Tibial artery (tissue), 4 donors: ENCODE measurements at regions not wholly inside any gene's neighbourhood (a gene's known extent, or its start where the extent isn't known, plus 50 kb on each side); places are given as distances from the start of the nearest gene placed in this dataset.

ENCODE experiments used
- DNase-seq, 2 donors: peaks; one replicate each; pipeline ENCODE4 v3.0.0-alpha.2; 2019
- H3K27ac ChIP-seq, 2 donors: fragments of 200-600 bp; sonication (generic) in 1 of 2; 1 replicate in 1 of 2; 2 replicates in 1 of 2; pipeline ENCODE4 v1.5.1; 2018 to 2019; ENCODE audit warnings: mild to moderate bottlenecking in 1 of 2
- H3K27me3 ChIP-seq, 2 donors: fragments of 200-600 bp; sonication (generic) in 1 of 2; one replicate each; pipeline versions ENCODE4 v1.5.1 to v1.6.0; 2016 to 2019
- H3K36me3 ChIP-seq, 3 donors: fragments of 200-600 bp; sonication (generic) in 2 of 3; one replicate each; pipeline ENCODE4 v1.5.1; 2016 to 2019; ENCODE audit warnings: mild to moderate bottlenecking in 2 of 3
- H3K4me1 ChIP-seq, 4 donors: fragments of 200-600 bp; sonication (generic) in 2 of 4; 1 replicate in 3 of 4; 2 replicates in 1 of 4; pipeline ENCODE4 v1.5.1; 2016 to 2019
- H3K4me3 ChIP-seq, 2 donors: fragments of 200-600 bp; sonication (generic) in 1 of 2; 1 replicate in 1 of 2; 2 replicates in 1 of 2; pipeline ENCODE4 v1.5.1; 2018 to 2019; ENCODE audit warnings: mild to moderate bottlenecking in 2 of 2
- H3K9me3 ChIP-seq, 3 donors: fragments of 200-600 bp; sonication (generic) in 1 of 3; one replicate each; pipeline ENCODE4 v1.5.1; 2016 to 2019
- CTCF ChIP-seq, 2 experiments: fragments of 200-600 bp in 1 of 2; fragments of 450-650 bp in 1 of 2; IDR thresholded peaks; one replicate each; pipeline ENCODE4 v1.5.1; 2017 to 2019; ENCODE audit warnings: antibody characterized with exemption in 2 of 2, mild to moderate bottlenecking in 1 of 2, moderate library complexity in 1 of 2
- intact Hi-C: fragments of 100-400 bp; cut with DNase I; formaldehyde crosslinking; loops from one replicate; pipeline ENCODE4 v1.15.0; 2023; ENCODE audit warnings: low total_unique reads

GRCh38 chr2:128556633-128557032 is 238.0 kb upstream of the HS6ST1 start:
- no peak for DNase-seq
- Histone ChIP-seq H3K27ac (no peak overlapping the region), H3K27me3 (no peaks in the 10 kb centered on the region), H3K4me3 (no peak overlapping the region), H3K36me3 (no peaks in the 10 kb centered on the region), H3K4me1 (no peaks in the 10 kb centered on the region), H3K9me3 (no peaks in the 10 kb centered on the region)
- intact Hi-C loops, result no loop called here
- no peak for TF ChIP-seq CTCF (IDR thresholded peaks at IDR 0.05)

- no peak overlapping the region for H3K4me3 ChIP-seq
- H3K36me3 ChIP-seq, result no peaks in the 10 kb centered on the region
- intact Hi-C loops, result no loop called here
- H3K27ac ChIP-seq, result no peak overlapping the region
- no peak for DNase-seq
- H3K27me3 ChIP-seq, result no peaks in the 10 kb centered on the region
- no peak for TF ChIP-seq CTCF (IDR thresholded peaks at IDR 0.05)
- no peaks in the 10 kb centered on the region for H3K9me3 ChIP-seq
- no peaks in the 10 kb centered on the region for H3K4me1 ChIP-seq
Observed at GRCh38 chr2:128557069-128557468, 238.4 kb upstream of the HS6ST1 start.

GRCh38 chr2:128557831-128558241 is 239.2 kb upstream of the HS6ST1 start:
- Histone ChIP-seq H3K27ac (no peak overlapping the region), H3K27me3 (no peaks in the 10 kb centered on the region), H3K36me3 (no peaks in the 10 kb centered on the region), H3K9me3 (no peaks in the 10 kb centered on the region), H3K4me1 (peaks cover 0 to 5% (median 3%) of the 10 kb centered on the region in 4 donors), H3K4me3 (no peak overlapping the region)
- TF ChIP-seq CTCF (IDR thresholded peaks at IDR 0.05), result no peak
- intact Hi-C loops, result no loop called here
- no peak for DNase-seq

GRCh38 chr2:128558441-128558840 is 239.8 kb upstream of the HS6ST1 start:
- DNase-seq, result no peak
- no peaks in the 10 kb centered on the region for H3K36me3 ChIP-seq
- H3K9me3 ChIP-seq, result no peaks in the 10 kb centered on the region
- intact Hi-C loops, result no loop called here
- peaks cover 0 to 11% (median 9%) of the 10 kb centered on the region in 4 donors for H3K4me1 ChIP-seq
- TF ChIP-seq CTCF (IDR thresholded peaks at IDR 0.05), result no peak
- H3K4me3 ChIP-seq, result no peak overlapping the region
- H3K27ac ChIP-seq, result no peak overlapping the region
- no peaks in the 10 kb centered on the region for H3K27me3 ChIP-seq

- H3K4me1 ChIP-seq, result peaks cover 0 to 17% (median 14%) of the 10 kb centered on the region in 4 donors
- intact Hi-C loops, result no loop called here
- no peak overlapping the region for H3K27ac ChIP-seq
Observed at GRCh38 chr2:128558895-128559532, 240.3 kb upstream of the HS6ST1 start.

More at GRCh38 chr2:128558895-128559532, 240.3 kb upstream of the HS6ST1 start:
- no peak for TF ChIP-seq CTCF (IDR thresholded peaks at IDR 0.05)
- H3K36me3 ChIP-seq, result no peaks in the 10 kb centered on the region
- H3K27me3 ChIP-seq, result no peaks in the 10 kb centered on the region
- H3K4me3 ChIP-seq, result no peak overlapping the region
- no peaks in the 10 kb centered on the region for H3K9me3 ChIP-seq
- no peak for DNase-seq
